NCI-H524 treated with DMSO at 0.1 percent for 48 hours (cell line): ENCODE measurements at regions not wholly inside any gene's neighbourhood (a gene's known extent, or its start where the extent isn't known, plus 50 kb on each side); places are given as distances from the start of the nearest gene placed in this dataset.
"Not testable (repeated sequence)": the region's sequence is repeated elsewhere in the genome, so short reads cannot be mapped to it uniquely, and the experiment has no call there.

Experiments used
- DNase-seq: peaks from one replicate; lab custom pipeline; 2025; lab: John Stamatoyannopoulos, UW

DNA sequence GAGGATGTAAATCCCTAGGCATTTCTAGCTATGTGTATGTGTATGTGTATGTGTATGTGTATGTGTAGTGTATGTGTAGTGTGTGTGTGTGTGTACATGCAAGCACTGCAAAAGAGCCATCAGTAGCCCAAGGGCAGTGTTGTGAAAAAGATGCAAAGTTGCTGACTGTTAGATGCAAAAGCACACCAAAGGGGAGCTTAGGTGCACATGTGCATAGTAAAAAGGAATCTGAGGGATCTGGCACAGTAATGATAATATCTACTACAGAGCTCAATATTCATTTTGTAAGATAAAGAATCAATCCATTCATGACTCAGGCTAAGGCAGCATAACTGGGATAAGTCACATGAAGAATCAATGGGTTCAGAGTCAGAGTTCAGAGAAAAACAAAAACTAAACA is 80.2 kb downstream of the TMEM47 start:
- no peak for DNase-seq

DNA sequence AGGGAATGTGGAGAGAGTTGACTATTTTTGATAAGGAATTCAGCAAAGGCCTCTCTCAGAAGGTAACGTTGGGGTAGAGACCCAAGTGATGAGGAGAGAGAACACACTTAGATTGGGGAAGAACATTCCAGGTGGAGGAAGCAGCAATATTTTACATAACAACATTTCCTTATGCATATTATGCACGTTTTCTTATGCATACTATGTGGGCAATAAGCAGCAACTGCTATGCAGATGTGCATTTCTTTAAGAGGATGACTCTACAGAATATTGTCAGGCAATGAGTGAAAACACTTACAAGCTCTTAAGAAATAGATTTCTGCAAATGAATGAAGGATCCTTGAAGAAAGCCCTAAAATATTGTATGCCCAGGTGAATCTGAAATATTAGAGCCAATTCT is 91.1 kb downstream of the TMEM47 start:
- no peak for DNase-seq

DNA sequence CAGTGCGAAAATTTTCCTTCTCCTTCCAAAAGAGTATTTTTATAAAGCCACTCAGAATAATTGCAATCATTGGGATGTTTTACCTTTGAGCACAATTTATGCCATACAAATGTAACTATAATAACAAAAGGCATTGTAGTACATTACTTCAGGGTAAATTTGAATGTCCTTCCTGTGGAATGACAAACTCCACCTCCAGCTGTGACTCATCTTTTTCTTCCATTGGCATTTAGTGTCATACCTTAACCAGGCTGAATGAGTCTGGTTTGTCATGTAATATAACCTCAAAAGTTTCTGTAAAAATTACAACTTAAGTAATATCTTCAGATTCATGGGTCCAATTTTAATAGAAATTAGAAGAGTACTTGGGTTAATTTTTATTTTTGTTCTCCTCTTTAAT is 93.3 kb downstream of the TMEM47 start:
- no peak for DNase-seq

DNA sequence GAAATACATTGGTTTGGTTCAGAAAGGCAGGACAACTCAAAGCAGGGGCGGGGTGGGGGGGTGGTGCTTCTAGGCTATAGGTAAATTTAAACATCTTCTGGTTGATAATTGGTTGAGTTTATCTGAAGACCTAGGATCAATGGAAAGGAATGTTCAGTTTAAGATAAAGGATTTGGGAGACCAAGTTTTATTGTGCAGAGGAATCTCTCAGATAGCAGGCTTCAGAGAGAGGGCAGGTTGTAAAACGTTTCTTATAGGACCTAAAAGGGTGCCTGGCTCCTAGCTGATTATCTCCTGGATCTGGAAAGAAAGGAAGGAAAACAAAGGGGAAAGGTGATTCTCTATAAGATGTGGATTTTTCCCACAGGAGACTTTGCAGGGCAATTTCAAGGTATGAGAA is 94.0 kb downstream of the TMEM47 start:
- DNase-seq, result no peak

DNA sequence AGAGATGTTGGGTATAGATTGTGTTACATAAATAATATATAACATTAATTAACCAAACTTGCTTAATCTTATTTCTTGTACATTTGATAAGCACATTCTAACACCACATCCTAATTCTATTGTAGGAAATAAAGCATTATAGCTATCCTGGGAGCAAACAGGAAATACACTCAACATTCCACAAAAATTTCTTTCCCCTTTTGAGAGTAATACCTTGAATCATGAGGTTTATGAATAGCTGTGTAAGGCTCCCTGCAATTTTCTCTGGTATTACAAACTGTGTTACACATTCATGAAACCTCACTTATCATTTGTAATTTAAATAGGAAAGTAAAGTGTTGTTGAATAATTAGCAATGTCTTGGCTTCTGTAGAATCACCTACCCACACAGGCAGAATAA is 95.1 kb downstream of the TMEM47 start:
- no peak for DNase-seq

DNA sequence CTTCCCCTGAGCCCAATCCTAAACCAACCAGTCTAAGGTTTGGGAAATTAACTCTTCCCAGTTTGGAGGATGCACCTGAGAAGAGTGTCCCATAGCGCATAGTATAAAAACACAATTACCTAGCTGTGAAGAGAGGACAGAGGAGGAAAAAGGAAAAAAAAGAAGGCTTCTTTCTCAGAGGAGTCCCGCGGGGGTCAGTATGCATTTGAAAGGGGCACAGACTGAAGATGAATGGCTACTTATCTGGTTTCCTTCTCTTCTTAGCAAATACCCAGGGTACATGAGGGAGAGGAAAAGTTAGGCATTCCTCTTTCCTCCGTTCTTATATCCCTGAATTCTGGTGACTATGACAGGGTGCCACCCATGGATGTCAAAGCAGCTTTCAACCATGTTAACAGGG is 96.9 kb downstream of the TMEM47 start:
- DNase-seq, result no peak

DNA sequence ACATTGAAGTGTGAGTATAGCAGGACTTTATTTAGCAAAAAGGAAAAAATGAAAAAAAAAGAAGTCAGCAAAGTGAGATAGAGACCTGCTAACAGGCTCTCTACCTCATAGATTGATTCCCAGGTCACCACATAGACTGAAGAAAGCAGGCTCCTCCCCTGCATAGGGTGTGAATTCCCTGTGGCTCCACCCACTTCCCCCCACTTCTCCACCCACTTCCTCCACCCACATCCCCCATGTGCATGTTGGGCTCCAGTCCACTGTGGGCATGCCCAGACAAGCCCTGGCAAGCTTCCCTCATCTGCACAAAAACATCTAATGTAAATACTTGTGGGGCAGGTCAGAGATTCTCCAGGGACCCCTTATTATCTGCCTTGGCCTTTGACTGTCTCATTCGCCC is 97.8 kb downstream of the TMEM47 start:
- DNase-seq, result no peak

DNA sequence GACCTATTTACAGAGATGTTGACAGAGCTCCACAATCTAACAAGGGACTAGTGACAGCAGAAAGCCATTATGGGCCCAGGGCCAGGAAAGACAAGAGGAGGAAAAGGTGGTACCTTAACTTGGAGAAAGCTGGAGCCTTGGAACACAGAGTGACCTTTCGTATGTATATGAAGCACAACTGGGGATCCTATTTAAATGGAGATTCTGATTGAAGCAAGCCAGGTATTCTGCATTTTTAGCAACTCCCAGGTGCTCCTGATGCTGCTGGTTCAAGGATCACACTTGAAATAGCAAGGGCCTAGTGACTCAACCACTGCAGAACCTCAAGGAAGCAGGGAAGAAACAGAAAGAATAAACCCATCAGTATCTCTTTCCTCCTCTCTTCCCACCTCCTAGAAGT is 99.4 kb downstream of the TMEM47 start:
- DNase-seq, result no peak

DNA sequence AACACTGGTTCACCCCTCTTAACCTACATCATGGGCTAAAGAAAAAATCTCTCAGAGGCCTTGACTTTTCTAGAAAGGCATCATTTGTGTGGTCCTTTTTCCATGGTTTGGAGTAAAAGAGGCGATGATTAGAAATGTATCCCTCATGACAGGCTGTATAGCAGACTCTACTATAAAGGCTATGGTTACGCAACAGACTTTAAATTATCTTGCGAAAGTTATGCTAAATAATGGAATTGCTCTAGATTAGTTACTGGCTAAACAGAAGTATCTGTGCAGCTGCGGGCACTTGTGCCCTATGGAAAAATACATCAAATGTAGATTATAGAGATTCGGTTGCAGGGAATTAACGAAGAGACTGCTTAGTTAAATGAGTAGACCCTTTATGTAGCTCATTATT is 101.6 kb downstream of the TMEM47 start:
- no peak for DNase-seq

DNA sequence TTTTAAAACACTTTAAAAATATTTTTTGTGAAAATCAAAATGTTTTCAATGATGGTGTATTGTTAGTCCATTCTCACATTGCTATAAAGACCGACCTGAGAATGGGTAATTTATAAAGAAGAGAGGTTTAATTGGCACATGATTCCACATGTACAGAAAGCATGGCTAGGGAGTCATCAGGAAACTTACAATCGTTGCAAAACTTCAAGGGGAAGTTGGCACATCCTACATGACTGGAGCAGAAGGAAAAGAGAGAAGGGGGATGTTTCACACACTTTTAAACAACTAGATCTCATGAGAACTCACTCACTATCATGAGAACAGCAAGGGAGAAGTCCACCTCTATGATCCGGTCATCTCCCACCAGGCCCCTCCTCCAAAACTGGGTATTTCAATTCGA is 110.7 kb downstream of the TMEM47 start:
- DNase-seq, result no peak

DNA sequence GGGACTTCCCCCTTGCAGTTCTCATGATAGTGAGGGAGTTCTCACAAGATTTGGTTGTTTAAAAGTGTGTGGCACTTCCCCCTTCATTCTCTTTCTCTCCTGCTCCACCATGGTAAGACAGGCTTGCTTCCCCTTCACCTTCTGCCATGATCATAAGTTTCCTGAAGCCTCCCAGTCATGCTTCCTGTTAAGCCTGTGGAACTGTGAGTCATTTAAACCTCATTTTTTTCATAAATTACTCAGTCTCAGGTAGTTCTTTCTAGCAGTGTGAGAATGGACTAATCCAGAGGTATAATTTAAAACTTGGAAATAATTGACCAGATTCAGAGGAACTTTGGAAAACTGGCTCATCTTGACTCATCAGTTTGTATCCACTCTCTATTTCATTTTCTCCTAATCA is 129.0 kb downstream of the TMEM47 start:
- DNase-seq, result no peak

DNA sequence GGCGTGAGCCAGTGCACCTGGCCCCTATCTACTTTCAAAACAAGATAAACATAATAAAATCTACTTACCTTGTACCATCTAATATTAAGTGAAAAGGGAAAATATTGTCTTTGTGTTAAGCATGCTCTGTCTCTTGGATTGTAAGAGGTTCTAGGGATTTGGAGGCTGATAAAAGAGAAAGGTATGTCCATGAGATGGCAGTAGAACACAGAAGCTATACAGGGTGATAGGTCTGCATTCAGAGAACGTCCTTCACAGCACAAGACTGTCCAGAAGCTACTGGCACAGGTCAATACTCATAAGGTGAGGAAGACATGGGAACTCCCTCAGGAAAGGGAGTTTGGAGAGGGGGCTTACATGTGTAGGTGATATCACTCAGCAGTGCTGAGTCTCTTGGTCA is 135.5 kb downstream of the TMEM47 start:
- no peak for DNase-seq

DNA sequence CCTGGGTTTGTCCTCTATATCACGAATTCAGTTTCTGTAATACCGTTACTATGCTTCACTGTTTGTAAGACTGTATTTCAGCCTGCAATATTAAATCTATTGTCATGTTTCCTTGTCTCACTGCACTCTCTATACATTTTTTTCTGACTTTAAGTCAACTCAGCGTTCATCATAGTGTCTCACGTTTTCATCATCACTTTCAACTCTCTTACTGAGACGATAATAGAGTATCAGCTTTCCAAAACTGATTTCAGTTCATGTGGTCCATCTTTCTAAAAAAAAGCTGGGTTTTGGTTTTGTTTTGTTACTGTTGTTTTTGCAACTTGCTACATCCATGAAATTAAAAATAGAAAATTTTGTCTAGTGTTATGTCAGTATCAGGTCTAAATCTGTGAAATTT is 147.7 kb downstream of the TMEM47 start:
- DNase-seq, result no peak

DNA sequence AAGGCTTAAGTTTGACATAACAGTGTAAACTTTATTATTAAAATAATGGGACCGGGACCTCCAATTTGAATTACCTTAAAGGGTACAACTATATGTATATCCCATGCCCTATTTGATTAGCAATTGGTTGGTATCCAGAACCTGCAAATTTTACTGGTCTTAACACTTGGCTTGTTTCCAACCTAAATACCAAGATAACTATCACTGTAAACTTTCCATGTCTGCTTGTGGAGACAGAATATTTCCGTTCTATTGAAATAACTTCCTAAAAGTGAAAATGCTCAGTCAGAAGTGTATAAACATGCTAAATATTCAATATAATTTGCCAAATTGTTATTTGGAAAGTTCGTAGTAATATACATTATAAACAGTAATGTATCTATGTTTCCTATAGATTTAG is 154.0 kb downstream of the TMEM47 start:
- DNase-seq, result no peak

DNA sequence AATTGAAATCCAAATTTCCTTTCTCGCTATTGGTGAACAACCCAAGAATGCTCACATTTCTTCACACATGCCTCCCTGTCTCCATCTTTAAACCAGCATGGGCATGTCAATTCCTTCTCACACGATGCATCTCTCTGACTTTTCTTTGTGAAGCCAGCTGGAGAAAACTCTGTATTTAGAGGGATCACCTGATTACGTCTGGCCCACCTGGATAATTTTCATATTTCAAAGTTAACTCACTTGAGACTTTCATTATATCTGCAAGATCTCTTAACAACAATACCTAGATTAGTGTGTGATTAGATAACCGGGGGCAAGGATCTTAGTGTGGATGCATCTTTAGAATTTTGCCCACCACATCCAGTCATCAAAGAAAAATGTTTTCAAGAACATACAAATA is 164.0 kb downstream of the TMEM47 start:
- DNase-seq, result no peak

DNA sequence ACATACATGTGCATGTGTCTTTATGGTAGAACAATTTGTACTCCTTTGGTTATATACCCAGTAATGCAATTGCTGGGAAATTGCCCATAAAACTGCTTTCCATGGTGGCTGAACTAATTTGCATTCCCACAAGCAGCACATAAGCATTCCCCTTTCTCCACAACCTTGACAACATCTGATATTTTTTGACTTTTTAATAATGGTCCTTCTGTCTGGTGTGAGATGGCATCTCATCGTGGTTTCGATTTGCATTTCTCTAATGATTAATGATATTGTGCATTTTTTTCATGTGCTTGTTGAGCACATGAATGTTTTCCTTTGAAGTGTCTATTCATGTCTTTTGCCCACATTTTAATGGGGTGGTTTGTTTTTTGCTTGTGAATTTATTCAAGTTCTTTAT is 166.0 kb downstream of the TMEM47 start:
- no peak for DNase-seq

DNA sequence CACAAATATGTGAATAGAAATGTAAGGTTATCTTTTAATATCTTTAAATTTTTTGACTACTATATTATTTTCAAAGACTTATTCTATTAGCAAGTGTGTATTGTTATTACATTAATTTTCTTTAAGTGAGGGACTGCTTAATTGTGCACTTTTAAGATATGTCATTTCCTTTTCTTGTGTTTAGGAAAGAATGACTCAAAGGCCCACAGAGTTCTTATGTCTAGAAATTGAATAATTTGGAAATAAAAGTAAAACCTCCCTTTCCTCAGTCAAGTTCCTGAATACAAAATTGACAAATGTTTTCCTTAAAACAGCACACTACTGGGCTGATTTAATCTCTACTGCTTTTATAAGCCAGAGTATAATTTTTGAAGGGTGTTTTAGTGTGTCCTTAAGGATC is 169.7 kb downstream of the TMEM47 start:
- DNase-seq, result no peak

DNA sequence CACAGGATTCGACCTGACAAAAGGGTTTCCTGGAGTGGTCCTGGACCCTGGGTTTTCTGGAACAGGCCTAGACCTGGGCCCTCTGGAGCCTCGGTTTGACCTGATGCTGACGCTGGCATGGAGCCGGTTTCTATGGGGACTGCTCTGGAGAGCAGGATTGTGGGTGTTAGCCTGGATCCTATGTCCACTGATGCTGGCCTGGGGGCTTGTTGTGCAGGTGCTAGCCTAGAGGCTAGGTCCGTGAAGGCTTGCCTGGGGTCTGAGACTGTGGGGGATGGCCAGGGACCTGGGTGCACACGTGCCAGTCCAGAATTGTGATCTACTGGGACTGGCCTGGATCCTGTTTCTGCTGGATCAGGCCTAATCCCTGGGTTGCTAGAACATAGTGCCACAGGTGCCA is 173.1 kb downstream of the TMEM47 start:
- DNase-seq, result no peak

DNA sequence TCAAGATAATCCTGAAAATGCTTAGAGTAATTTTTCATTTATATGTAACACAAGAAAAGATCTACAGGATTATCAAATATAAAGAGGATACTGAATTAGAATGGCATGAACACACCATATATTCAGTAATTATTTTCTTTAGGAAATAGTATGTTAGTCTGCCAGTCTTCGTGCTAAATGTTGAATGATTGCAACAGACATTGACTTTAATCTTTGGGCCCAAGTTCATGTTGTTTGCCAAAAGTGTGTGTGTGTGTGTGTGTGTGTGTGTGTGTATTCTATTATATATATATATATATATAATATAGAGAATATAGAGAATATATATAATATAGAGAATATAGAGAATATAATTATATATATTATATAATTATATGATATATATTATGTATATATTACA is 186.6 kb downstream of the TMEM47 start:
- DNase-seq, result no peak

DNA sequence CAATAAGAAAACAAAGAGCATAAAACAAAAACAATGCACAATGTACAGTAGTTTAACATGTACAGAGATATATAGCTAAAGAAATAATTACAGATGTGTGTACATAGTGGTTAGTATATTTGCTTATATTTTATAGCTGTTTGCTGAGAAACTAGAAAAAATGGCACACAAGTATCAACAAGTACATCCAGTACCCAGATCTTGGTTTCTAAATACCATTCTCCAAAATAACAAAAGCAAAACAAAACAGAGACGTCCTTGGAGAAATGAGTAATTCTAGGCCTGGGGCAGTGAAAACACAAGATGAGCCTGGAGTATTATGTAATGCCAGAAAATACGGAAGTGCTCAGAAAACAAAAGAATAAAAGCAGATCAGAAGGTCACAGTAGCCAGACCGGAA is 189.6 kb downstream of the TMEM47 start:
- DNase-seq, result no peak

DNA sequence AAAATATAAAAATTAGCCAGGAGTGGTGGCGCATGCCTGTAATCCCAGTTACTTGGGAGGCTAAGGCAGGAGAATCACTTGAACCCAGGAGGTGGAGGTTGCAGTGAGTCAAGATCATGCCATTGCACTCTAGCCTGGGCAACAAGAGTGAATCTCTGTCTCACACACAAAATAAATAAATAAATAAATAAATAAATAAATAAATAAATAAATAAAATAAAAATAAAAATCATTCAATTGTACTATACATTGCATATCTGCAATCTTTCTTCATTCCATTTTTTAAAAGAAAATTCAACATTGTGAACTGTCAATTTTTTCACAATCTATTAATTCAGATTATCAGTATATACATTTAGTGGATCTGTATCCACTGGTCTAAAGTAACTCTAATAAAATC is 193.9 kb downstream of the TMEM47 start:
- DNase-seq, result not testable (repeated sequence)

DNA sequence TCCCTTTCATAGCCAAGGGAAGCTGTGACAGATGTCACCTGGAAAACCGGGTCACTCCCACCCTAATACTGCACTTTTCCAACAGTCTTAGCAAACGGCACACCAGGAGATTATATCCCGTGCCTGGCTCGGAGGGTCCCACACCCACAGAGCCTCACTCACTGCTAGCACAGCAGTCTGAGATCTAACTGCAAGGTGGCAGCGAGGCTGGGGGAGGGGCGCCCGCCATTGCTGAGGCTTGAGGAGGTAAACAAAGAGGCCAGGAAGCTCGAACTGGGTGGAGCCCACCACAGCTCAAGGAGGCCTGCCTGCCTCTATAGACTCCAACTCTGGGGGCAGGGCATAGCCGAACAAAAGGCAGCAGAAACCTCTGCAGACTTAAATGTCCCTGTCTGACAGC is 199.2 kb downstream of the TMEM47 start:
- DNase-seq, result not testable (repeated sequence)

DNA sequence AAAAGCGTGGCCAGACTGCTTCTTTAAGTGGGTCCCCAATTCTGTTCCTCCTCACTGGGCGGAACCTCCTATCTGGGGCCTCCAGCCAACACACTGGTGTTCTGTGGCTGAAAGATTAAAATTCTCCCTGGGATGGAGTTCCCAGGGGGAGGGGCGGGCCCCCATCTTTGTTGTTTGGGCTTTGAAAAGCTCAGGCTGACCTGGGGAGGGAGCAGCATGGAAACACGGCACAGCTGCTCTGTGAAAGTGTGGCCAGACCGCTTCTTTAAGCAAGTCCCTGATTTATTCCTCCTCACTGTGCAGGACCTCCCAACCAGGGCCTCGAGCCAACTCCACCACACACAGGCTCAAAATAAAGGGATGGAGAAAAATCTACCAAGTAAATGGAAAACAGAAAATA is 219.5 kb downstream of the TMEM47 start:
- no peak for DNase-seq

DNA sequence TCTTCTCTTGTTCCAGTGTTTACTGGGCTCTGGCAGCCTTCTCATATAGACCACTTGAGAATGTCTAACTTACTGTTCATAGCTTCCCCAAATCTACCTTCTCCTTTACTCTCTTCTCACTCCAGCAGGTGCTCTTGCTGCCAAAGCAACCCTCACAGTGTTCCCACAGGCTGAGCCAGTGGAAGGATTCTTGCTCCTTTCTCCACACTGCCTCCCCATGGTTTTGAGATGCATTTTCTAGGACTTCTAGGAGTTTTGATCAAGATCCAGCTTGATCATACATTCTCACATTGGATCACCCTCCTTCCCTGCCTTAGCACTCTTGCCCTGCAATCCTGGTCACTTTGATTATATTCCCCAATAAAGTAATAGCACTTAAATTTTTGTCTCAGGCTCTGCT is 230.8 kb downstream of the TMEM47 start:
- DNase-seq, result no peak

DNA sequence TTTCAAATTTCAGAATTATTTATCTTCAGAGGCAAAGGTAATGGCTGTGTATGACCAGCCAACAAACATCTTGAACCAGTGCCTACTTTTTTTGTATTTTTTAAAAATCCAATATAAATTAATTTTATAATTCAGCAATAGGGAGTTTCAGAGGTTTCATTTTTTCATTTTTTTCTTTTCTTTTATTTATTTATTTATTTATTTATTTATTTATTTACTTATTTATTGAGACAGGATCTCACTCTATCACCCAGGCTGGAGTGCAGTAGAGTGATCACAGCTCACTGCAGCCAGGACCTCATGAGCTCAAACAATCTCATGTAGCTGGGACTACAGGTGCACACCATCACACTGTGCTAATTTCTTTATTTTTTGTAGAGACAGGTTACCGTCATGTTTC is 250.5 kb downstream of the TMEM47 start:
- no peak for DNase-seq
